ENCODE measurements at regions not wholly inside any gene's neighbourhood (a gene's known extent, or its start where the extent isn't known, plus 50 kb on each side); places are given as distances from the start of the nearest gene placed in this dataset.

DNA sequence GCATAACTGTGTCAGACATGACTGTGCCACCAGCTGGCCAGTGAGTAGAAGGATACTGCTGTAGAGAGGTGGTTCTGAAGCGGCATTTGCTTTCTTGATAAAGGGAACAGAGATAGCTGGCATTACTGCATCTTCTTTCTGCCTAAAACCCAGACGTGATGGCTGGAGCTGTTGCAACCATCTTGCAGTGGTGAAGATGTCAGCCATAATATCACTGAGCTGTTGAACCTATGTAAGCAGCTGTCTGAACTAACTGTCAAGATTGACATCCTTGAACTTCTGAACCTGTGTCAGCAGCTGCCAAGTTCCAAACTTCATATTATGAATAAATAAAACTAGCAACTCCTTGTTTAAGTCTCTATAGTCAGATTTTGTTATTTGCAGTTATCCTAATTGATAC is 88.9 kb upstream of the LNX1 start:
- TF ChIP-seq POLR2AphosphoS5 (IDR thresholded peaks at IDR 0.05; ENCODE audit: insufficient read depth in 1 of 2, low read depth in 1 of 2) (no peak), POLR2A (IDR thresholded peaks at IDR 0.05) (no peak)
- TF ChIP-seq, protein P1, sequence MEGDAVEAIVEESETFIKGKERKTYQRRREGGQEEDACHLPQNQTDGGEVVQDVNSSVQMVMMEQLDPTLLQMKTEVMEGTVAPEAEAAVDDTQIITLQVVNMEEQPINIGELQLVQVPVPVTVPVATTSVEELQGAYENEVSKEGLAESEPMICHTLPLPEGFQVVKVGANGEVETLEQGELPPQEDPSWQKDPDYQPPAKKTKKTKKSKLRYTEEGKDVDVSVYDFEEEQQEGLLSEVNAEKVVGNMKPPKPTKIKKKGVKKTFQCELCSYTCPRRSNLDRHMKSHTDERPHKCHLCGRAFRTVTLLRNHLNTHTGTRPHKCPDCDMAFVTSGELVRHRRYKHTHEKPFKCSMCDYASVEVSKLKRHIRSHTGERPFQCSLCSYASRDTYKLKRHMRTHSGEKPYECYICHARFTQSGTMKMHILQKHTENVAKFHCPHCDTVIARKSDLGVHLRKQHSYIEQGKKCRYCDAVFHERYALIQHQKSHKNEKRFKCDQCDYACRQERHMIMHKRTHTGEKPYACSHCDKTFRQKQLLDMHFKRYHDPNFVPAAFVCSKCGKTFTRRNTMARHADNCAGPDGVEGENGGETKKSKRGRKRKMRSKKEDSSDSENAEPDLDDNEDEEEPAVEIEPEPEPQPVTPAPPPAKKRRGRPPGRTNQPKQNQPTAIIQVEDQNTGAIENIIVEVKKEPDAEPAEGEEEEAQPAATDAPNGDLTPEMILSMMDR (IDR thresholded peaks at IDR 0.05) = no peak
